UCSD-AML1 (cell line): ENCODE measurements at regions not wholly inside any gene's neighbourhood (a gene's known extent, or its start where the extent isn't known, plus 50 kb on each side); places are given as distances from the start of the nearest gene placed in this dataset.
"Not testable (repeated sequence)": the region's sequence is repeated elsewhere in the genome, so short reads cannot be mapped to it uniquely, and the experiment has no call there.

ENCODE experiments used
- DNase-seq: peaks from one replicate; lab custom pipeline; 2025; ENCODE audit not compliant: unreplicated experiment; lab: John Stamatoyannopoulos, UW

DNA sequence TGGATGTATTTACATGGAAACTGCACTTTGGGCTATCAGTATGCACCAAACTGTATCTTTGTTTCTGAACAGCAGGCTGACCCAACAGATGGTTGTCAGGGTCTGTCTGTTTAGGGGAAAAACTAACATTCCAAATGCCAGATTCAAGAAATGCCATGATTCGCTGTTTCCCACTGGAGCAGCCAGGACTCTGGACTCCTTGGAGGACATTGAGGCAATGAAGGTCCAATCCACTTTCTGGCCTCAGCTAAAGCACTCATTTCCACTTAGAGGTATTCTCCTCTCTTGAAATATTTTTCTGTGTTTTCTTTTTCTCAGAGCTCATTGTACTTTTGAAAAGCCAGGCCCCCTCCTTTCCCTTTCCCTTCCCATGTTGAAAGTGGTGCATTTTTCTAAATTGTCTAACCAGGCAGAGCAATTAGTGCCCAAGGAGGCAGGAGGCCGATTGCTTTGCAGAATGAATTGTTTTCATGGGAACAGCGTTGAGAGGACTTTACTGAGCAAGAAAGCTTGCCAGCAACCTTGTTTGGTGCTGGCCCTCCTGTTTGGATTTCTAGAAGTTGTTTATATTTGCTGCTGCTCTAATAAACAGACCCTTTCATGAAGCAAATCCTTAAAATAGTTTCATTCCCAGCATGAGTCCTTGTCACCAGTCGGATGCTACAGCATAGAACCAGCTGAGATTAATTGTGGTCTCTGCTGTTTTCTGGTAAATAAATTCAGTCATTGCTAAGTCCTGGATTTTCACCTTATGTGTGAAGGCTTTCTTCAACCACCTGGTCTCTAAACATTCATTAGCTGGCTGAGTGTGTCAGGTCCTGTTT, 132.8 kb upstream of the TAF11L2 start:
- no peak for DNase-seq

DNA sequence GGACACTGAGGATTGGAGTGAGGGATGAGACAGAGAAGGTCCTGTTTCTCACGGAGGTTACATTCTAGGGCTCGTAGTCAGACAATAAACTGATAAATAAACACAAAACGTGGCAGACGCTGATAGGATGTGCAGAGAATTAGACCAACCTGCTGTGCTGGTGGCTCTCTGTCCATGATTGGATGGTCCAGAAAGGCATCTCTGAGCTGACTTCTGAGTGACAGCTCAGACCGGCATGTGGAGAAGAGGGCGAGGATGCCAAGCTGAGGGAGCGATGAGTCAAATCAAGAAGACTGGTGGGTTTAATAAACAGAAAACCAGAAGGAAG, 132.3 kb upstream of the TAF11L2 start:
- no peak for DNase-seq

DNA sequence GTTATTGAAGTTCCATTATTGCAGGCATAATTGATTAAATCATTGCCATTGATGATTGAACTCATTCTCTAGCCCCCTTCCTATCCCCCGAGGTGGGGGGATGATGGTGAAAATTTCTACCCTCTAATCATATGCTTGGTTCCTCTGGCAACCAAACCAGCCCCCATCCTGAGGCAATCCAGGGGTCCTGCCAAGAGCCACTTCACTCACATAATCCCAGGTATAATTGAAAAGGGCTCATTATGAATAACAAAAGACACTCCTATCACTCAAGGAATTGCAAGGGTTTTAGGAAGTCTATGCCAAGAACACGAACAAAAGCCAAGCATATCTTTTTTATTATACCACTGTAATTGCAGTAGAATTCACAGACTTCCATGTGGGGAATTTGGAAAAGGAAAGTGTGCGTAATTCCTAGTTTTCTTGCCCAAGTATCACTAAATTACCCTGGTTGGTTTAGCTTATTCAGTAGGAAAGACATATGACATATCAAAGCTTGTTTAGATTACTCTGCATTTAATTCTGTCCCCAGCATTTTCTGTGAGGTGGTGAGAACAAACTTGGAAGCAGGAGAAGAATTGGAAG, 130.7 kb upstream of the TAF11L2 start:
- no peak for DNase-seq

DNA sequence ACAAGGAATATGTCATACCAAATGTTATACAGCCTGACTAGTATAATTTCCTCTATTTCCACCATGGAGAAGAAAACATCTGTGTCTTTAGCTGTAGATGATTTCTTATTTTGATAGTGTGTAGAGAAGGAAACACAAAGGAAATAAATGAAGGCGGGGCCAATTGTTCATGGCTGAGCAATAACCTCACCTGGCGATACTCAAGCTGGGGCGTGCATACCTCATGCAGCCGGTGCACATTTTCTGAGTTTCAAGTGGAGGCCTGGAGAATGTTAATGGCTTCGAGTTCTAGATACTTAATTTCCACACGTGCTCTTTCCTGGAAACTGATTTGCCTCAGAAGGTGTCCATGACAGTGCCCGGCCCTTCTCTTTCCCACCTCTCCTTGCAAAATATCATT, 127.4 kb upstream of the TAF11L2 start:
- no peak for DNase-seq

DNA sequence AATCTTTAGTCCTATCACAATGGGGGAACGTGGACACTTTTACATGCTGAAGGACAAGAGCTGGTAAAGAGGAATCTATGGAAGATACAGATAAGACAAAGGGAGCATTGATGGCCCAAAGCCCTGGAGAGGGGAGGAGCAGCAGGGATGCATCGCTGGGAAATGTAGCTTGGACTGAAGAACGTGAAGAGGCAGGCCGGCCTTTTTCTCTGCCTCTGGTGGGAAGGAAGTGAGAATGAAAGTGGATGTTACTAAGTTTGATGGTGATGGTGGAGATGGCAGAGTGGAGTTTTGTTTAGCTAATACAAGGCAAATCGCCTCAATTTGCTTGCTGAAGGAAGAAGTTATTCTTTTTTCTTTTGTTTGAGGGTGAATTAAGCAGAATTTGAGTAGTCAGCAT, 124.6 kb upstream of the TAF11L2 start:
- DNase-seq, result no peak

DNA sequence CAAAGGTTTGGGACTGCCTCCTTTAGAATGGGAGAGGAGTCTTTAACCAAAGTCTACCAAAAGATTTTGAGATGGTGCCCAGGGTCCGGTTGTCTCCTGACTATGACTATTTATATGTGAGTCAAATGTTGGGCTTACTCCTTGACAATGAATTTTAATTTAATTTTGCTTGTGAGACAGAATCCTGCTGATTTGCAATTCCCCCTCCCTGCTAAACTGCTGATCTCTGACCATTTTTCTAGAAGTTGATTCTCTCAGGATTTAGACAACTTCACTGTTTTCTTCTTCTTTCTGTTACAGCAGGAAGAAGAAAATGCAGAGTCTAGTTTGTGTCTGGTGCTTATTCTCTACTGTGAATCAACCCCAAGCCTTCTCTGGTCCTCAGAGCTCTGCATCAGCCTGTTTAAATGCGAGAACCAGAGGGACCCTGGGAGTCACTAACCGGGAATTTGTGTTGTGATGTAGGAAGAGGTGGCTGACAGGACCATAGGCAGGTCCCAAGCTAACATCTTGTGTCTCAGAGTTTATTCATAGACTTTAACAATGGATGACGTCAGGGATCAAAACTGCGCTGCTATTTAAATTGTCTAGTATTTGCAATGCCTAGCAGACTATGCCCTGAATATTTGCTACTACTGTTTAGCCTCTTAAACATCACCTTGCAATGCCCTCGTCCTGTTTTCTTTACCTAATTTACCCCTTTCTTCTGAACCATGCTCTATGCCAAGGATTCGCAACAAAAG, 124.0 kb upstream of the TAF11L2 start:
- no peak for DNase-seq

DNA sequence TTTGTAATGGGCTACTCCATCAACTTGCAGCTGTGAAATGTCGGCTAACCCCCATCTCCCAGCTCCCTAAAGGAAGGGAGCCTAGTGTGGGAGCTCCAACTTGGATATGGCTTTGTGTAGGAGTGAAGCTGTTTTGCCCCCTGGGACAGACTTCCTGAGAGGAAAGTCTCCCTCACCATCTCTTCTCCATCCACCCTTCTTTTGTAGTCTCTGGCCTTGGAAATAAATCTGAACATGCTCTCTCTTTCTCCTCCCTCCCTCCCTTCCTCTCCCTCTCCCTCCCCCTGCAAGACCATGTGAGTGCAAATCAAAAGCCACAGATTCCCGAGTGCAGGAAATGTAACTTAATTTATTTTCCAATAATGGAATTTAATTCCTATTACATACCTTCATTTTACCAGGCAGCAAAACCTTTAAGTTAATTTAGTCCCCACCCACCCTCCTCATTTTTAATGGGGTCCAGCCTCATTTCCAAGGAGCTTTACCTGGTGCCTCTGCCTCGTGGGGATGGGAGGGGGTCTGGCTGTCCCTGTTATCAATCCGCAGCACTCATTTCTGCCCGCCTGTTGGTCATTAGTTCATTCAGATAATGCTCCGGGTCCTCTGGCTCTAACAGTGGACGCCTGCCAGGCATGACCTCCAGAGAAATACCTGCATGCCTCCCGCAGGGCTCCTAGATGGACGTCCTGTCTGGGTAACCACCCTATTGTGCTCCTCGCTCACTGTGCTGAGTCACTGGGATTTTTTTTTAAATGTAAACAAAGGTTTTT, 122.9 kb upstream of the TAF11L2 start:
- DNase-seq, result no peak

DNA sequence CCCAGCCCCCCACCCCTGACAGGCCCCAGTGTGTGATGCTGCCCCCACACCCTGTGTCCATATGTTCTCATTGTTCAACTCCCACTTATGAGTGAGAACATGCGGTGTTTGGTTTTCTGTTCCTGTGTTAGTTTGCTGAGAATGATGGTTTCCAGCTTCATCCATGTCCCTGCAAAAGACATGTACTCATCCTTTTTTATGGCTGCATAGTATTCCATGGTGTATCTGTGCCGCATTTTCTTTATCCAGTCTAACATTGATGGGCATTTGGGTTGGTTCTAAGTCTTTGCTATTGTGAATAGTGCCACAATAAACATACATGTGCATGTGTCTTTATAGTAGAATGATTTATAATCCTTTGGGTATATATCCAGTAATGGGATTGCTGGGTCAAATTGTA, 122.1 kb upstream of the TAF11L2 start:
- DNase-seq, result not testable (repeated sequence)

DNA sequence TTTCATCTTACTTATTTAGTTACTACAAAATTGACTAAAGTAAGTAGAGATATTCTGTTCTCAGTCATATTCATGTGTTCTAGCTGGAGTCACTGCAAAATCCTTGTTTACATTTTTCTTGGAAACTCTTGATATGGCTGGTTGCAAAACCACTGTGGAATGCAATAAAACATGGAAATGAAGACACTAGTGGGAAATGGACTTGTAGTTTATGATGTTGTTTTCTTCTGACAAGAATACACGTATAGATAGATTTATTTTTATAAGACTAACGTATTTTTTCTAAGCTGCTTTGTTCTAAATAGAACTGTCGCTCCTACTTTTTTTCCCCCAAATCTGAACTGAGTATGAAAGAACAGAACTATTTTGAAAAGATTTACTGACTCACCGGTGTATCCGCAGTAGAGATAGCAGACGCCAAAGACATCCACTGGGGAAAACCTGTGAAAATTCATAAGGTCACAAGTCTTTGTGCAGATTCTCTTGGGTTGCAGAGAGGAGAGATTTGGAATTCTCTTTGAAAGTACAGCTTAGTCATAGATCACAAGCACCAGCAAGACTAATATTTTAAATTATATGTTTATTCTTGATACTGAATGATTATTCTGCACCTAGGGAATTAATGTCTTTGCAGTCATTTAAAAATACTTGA, 119.6 kb upstream of the TAF11L2 start:
- no peak for DNase-seq

DNA sequence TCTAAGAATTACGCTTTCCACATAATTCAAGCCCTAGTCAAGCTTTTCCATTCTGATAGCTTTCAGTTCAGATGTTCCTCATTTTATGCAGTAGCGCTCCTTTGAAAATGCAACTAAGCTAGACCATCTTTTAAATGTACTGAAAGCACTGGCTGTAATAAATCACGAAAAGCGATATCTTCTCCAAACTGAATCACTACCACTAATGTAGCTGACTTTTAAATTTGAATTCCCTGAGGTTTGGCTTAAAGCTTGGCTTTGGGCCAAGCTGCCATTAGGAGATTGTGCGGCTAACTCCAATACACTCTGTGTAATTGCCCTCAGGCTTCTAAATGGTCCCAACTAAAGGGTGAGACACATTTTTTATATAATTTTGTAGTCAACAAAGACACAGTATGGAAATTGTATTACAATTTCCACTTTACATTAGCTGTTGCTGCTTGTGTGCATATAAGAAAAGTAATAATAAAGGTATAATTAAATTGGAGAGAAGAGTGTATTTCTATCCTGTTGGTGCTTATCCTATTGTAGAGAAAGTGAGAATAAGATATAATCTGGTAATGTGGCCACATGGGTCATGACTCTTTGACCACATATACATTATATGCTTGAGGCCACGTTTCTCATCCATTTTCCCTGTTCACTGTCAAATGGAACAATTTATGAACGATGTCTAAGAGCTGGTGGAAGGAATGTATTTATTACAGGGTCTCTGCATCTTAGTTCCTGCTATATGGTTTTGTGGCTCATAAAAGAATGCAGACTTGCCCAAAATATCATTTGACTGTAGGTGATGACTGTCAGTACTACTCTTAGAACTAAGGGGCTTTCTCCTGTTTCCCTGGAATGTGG, 118.7 kb upstream of the TAF11L2 start:
- no peak for DNase-seq

DNA sequence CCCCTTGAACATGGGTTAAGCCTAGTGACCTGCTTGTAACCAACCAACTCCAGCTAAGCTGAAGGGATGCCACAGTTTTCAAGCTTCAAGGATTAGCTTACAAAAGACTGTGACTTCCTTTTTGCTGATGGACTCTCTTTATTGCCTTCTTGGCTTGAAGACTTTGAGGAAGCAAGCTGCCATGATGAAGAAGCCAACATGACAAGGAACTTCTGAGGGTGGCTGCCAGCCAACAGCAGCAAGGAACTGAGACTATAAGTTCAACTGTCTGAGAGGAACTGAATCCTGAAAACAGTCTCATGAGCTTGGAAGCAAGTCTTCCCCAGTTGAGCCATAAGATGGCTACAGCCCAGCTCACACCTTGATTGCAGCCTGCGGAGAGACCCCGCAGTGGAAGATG, 116.1 kb upstream of the TAF11L2 start:
- DNase-seq, result no peak

DNA sequence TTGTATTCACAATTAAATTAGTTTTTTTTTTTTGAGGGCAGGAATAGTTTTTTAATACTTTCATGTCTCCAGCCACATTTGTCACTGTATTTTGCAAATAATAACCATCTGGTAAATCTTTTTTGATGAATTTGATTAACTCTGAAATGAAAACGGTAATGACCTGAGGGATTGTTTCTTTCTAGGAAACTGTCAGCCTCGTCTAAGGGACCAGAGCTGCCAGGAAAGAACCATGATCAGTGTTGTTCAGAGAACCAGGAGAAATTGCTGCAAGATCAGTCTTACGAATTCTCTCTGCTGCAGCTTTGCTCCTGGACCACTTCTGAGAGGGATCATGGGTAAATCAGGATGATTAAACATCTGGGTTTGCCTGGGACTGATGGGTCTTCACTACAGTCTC, 114.5 kb upstream of the TAF11L2 start:
- no peak for DNase-seq

DNA sequence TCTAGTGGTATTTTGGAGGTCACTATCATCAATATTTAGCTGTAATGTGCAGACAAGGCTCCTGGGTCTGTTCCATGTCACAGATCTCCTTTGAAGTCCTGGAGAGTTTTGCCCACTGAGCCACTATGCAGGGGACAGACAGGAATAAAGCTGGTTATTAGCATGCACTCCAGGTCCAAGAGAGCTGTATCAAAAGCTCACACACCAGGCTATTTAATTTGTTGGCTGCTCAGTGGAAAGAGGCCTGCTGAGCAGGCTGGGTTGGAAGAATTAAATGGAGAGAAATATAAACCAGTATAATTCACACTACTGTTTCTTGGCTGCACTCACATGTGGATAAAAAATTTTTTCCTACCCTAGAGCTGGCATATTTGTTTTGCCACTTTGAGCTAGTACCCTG, 113.8 kb upstream of the TAF11L2 start:
- DNase-seq, result no peak

DNA sequence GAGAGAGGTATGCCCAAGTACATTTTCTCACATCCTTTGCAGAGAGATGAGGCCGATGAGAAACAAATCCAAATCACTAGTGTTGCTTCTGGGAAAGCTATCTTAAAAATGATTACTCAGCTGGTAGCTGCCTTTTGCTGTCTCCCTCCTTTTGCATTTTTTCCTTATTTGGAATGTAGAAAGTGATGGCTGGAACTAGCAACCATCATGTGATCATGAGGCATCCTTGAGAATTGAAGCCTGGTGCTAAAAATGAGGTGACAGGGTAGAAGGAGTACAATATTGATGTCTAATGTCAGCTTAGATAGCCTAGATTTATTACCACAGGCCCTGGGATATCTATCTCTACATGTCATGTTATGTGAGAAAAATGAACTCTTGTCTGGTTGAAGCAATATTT, 109.3 kb upstream of the TAF11L2 start:
- no peak for DNase-seq

DNA sequence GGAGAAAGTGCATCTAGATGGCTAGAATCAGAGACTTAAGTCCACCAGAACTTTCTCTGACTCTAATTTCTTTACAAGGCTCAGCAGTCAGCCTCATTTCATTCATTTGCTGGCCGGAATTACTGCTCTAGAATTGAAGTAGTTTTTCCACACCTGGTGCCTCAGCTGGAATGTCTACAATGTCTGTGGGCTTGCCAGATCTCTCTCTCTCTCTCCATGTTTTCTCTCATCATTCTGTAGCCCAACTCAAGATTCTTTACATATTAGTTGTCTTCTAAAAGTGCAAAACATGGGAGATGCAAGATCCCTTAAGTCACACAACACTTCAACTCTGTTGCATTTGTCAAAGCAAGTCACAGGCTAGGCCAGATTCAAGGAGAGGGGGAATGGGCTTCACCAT, 103.9 kb upstream of the TAF11L2 start:
- DNase-seq, result no peak

DNA sequence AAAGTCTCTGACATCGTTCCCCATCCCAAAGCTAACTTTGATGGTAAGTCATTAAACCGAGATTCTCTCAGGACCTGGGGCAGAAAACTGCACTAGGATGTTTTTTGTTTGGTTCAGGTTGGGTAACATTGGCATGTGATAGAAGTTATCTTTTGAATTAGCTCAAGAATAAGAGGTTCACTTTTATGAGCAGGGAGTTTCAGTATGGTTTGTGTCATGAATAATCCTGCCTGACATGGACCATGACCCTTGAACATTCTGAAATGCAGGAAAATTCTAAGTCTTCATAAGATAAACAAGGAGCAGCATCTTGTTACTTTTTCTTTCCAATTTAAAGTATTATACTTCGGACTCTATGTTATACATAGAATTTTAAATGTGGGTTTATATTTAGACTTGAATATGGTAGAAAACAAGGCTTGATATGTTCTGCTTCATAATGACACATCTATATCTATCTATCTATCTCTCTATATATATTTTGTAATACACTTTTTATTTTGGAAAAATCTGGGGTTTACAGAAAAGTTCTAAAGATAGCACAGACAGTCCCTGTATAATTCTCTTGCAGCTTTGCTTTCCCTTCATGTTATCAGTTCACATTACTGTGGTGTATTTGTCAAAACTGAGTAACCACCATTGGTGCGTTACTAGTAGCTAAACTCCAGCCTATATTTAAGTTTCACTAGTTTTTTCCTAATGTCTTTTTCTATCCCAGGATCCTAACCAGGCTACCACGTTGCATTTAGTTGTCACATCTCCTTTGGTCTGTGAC, 102.7 kb upstream of the TAF11L2 start:
- DNase-seq, result no peak

DNA sequence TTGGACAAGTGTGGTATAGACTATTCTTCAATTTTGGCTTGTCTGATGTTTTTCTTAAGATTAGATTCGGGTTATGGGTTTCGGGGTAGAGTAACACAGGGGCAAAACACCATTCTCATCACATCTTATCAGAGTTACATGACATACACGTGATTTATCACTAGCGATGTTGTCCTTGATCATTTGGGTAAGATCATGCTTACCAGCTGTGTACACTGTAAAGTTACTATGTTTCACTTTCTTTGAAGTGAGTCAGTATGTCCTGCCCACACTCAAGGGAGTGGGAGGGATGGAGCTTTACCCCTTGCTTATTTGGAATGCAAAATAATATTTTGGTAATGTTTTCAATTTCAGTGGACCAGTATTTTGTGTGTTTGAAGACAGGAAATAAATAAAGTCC, 101.8 kb upstream of the TAF11L2 start:
- DNase-seq, result no peak

DNA sequence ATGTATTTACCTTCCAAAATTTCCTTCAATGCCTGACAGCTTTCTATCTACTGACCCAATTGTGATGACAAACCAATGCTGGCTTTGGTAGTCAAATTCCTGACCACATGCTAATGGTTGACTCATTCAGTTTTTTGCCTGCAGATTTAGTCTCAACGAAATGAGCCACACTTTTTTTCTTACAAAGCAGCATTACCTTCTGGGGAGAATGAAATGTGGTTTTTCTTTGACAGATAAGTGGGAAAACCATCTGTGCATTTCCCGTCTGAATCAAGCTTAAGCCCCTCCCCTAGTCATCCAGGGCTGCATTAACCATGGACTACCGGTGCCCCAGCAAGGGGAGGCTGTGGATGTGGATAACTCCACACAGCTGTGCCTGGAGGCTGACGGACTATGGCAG, 99.6 kb upstream of the TAF11L2 start:
- peak; percentile 64 for DNase-seq
